ENCODE measurements at regions not wholly inside any gene's neighbourhood (a gene's known extent, or its start where the extent isn't known, plus 50 kb on each side); places are given as distances from the start of the nearest gene placed in this dataset.

DNA sequence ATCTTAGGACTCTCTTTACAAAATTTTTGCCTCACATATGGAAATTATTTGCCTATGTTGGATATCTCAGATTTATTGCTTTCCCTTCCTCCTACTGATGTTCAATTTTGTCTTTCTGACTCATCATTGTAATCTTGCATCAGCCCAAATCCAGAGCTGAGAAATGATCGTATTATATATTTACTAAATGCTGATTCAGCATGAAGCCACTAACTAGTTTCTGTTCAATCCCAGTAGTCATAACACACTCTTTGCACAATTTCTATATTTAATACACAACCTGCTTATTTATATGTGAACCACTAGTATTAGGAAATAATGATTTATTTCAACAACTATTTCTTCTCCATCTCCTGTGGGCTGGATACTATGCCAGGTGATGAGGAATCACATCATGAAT lies 161.1 kb upstream of the PCDH17 start:
- Mint-ChIP-seq H3K4me3 (ENCODE audit: low read depth, unreplicated experiment) (no peak overlapping the region), H3K4me1 (ENCODE audit: low read depth, unreplicated experiment) (no peaks in the 10 kb centered on the region), H3K36me3 (ENCODE audit: insufficient read depth, unreplicated experiment) (no peaks in the 10 kb centered on the region), H3K27me3 (ENCODE audit: unreplicated experiment) (no peaks in the 10 kb centered on the region), H3K9me3 (ENCODE audit: low read depth, unreplicated experiment) (no peaks in the 10 kb centered on the region), H3K27ac (ENCODE audit: unreplicated experiment) (no peak overlapping the region)
- intact Hi-C loops (cut with micrococcal nuclease; ENCODE audit: unreplicated experiment) = no loop called here
- TF ChIP-seq, protein P1, sequence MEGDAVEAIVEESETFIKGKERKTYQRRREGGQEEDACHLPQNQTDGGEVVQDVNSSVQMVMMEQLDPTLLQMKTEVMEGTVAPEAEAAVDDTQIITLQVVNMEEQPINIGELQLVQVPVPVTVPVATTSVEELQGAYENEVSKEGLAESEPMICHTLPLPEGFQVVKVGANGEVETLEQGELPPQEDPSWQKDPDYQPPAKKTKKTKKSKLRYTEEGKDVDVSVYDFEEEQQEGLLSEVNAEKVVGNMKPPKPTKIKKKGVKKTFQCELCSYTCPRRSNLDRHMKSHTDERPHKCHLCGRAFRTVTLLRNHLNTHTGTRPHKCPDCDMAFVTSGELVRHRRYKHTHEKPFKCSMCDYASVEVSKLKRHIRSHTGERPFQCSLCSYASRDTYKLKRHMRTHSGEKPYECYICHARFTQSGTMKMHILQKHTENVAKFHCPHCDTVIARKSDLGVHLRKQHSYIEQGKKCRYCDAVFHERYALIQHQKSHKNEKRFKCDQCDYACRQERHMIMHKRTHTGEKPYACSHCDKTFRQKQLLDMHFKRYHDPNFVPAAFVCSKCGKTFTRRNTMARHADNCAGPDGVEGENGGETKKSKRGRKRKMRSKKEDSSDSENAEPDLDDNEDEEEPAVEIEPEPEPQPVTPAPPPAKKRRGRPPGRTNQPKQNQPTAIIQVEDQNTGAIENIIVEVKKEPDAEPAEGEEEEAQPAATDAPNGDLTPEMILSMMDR (IDR thresholded peaks at IDR 0.05; ENCODE audit: unreplicated experiment) = no peak
- CTCF ChIA-PET = no interaction called here
- DNase-seq = no peak
- no TSS peak for BruUV-seq (replicated peaks)

- CTCF ChIA-PET = no interaction called here
- Mint-ChIP-seq H3K9me3 (ENCODE audit: low read depth, unreplicated experiment) (no peaks in the 10 kb centered on the region), H3K27me3 (ENCODE audit: unreplicated experiment) (no peaks in the 10 kb centered on the region), H3K27ac (ENCODE audit: unreplicated experiment) (no peak overlapping the region), H3K4me3 (ENCODE audit: low read depth, unreplicated experiment) (no peak overlapping the region), H3K36me3 (ENCODE audit: insufficient read depth, unreplicated experiment) (no peaks in the 10 kb centered on the region), H3K4me1 (ENCODE audit: low read depth, unreplicated experiment) (no peaks in the 10 kb centered on the region)
- DNase-seq = no peak
- no TSS peak for BruUV-seq (replicated peaks)
- intact Hi-C loops (cut with micrococcal nuclease; ENCODE audit: unreplicated experiment) = no loop called here
- TF ChIP-seq, protein P1 (IDR thresholded peaks at IDR 0.05; ENCODE audit: unreplicated experiment) = no peak
Measured at GRCh38 chr13:57491318-57491717, 140.2 kb upstream of the PCDH17 start.

DNA sequence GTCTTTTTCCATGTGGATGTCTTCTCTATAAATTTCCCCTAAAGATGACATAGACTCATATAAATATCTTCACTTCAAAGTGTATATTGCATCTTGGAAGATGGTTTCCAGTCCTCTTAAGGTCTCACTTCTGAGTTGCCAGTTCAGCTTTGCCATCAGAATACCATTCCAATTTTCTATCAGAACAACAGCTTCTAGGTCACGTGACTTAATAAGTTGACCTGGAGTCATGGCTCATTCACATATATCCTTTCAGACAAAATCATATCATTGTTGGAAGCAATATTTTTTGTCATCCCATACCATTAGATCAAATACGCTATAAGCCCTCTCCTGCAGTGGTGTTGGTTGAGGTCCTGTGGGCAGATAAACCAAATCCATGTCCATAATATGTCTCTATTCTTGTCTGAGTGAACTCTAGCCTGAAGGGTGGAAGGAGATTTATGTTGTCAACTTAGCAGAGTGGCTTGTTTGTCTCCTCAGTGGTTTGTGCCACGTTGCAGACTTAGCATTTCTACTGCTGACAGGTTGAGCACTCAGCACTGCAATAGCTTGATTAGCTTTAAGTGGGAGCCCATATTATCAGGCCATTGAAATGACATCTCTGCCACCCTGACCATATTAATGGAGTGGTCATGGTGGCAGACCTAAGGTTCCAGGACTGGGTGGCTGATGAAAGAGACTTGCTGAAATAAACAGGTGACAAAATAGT lies 123.6 kb upstream of the PCDH17 start:
- Mint-ChIP-seq H3K4me1 (ENCODE audit: low read depth, unreplicated experiment) (no peaks in the 10 kb centered on the region), H3K27me3 (ENCODE audit: unreplicated experiment) (no peaks in the 10 kb centered on the region), H3K4me3 (ENCODE audit: low read depth, unreplicated experiment) (no peak overlapping the region), H3K9me3 (ENCODE audit: low read depth, unreplicated experiment) (no peaks in the 10 kb centered on the region), H3K36me3 (ENCODE audit: insufficient read depth, unreplicated experiment) (no peaks in the 10 kb centered on the region), H3K27ac (ENCODE audit: unreplicated experiment) (no peak overlapping the region)
- TF ChIP-seq, protein P1 (IDR thresholded peaks at IDR 0.05; ENCODE audit: unreplicated experiment) = no peak
- BruUV-seq (replicated peaks) = no TSS peak
- no peak for DNase-seq
- intact Hi-C loops (cut with micrococcal nuclease; ENCODE audit: unreplicated experiment) = no loop called here
- CTCF ChIA-PET = no interaction called here

DNA sequence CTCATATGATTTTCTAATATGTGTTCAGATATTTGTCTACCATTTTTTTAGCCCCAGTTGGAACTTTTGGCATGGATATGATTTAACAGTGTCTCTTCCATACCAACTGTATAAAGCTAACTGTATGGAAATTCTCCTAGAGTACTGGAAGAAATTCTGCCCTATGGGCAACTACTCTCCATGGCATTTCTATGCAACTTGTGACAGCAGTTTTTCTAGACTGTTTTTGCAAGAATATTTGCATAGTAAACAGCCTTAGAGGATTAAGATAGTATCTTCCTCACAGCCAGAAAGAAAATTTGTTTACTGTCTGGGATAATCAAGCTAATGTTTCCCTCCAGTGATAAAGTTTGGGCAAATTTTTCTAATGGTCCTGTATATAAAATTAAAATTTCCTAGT lies 119.9 kb upstream of the PCDH17 start:
- BruUV-seq (replicated peaks) = no TSS peak
- TF ChIP-seq, protein P1 (IDR thresholded peaks at IDR 0.05; ENCODE audit: unreplicated experiment) = no peak
- DNase-seq = no peak
- Mint-ChIP-seq H3K4me1 (ENCODE audit: low read depth, unreplicated experiment) (no peaks in the 10 kb centered on the region), H3K4me3 (ENCODE audit: low read depth, unreplicated experiment) (no peak overlapping the region), H3K27ac (ENCODE audit: unreplicated experiment) (no peak overlapping the region), H3K36me3 (ENCODE audit: insufficient read depth, unreplicated experiment) (no peaks in the 10 kb centered on the region), H3K9me3 (ENCODE audit: low read depth, unreplicated experiment) (no peaks in the 10 kb centered on the region), H3K27me3 (ENCODE audit: unreplicated experiment) (no peaks in the 10 kb centered on the region)
- CTCF ChIA-PET = no interaction called here
- intact Hi-C loops (cut with micrococcal nuclease; ENCODE audit: unreplicated experiment) = no loop called here
